Kidney (tissue), 13 donors: ENCODE measurements at regions not wholly inside any gene's neighbourhood (a gene's known extent, or its start where the extent isn't known, plus 50 kb on each side); places are given as distances from the start of the nearest gene placed in this dataset.

Experiments used
- DNase-seq, 5 donors: peaks; one replicate each; pipeline ENCODE4 v3.0.0-alpha.2; 2013 to 2020
- FAIRE-seq: peaks from 2 replicates; lab custom pipeline; 2012; peaks lifted over from hg19 to GRCh38; lab: Jason Lieb, UNC
- H3K27ac ChIP-seq, 2 donors: one replicate each; pipeline ENCODE4 v1.7.0; 2013; ENCODE audit warnings: low read depth in 2 of 2, low read length in 2 of 2, inconsistent platforms in 1 of 2
- H3K27me3 ChIP-seq: one replicate; pipeline ENCODE4 v1.7.1; 2013; ENCODE audit warnings: low read length, inconsistent platforms; ENCODE audit not compliant: control insufficient read depth, insufficient read depth
- H3K36me3 ChIP-seq, 3 donors: one replicate each; pipeline versions ENCODE4 v1.7.0 to v1.7.1; 2013; ENCODE audit warnings: low read length in 3 of 3, control low read depth in 1 of 3, inconsistent platforms in 1 of 3; ENCODE audit not compliant: insufficient read depth in 3 of 3, control insufficient read depth in 2 of 3
- H3K4me1 ChIP-seq, 3 donors: one replicate each; pipeline versions ENCODE4 v1.7.0 to v1.7.1; 2013; ENCODE audit warnings: low read length in 3 of 3, inconsistent platforms in 1 of 3, low read depth in 1 of 3; ENCODE audit not compliant: control insufficient read depth in 2 of 3, insufficient read depth in 2 of 3
- H3K4me3 ChIP-seq, 3 donors: one replicate each; pipeline versions ENCODE4 v1.7.0 to v1.8.1; 2013; ENCODE audit warnings: low read length in 3 of 3, control low read depth in 1 of 3, inconsistent platforms in 1 of 3
- H3K9ac ChIP-seq, 3 donors: one replicate each; pipeline versions ENCODE4 v1.7.0 to v1.7.1; 2013; ENCODE audit warnings: low read length in 3 of 3, control low read depth in 1 of 3, inconsistent platforms in 1 of 3
- H3K9me3 ChIP-seq, 3 donors: one replicate each; pipeline versions ENCODE4 v1.7.0 to v1.7.1; 2013; ENCODE audit warnings: low read length in 3 of 3, control low read depth in 1 of 3, inconsistent platforms in 1 of 3; ENCODE audit not compliant: control insufficient read depth in 2 of 3, insufficient read depth in 1 of 3
- intact Hi-C: fragments of 100-400 bp; cut with DNase I; formaldehyde crosslinking; loops from one replicate; pipeline ENCODE4 v1.11.1; 2022
- TF ChIP-seq, protein P1 (sequence below): IDR thresholded peaks from 3 replicates; pipeline ENCODE4 v1.5.1; 2012; ENCODE audit warnings: mild to moderate bottlenecking, moderate library complexity, borderline replicate concordance; ENCODE audit not compliant: insufficient read depth; ENCODE audit errors: extremely low read depth
- donor health status: control.
- donor health status: control.
- donor health status: control.
- donor health status: control.
- donor health status: control.
- donor health status: DM: yes; HTN: yes; CAD: no.
- donor health status: Normal renal cell carcinoma (clear cell type).

- Histone ChIP-seq H3K4me1 (no peaks in the 10 kb centered on the region), H3K36me3 (peaks cover 2 to 25% (median 11%) of the 10 kb centered on the region in 3 donors), H3K9me3 (no peaks in the 10 kb centered on the region), H3K27me3 (no peaks in the 10 kb centered on the region), H3K27ac (no peak overlapping the region), H3K9ac (no peak overlapping the region), H3K4me3 (no peak overlapping the region)
- TF ChIP-seq, protein P1, sequence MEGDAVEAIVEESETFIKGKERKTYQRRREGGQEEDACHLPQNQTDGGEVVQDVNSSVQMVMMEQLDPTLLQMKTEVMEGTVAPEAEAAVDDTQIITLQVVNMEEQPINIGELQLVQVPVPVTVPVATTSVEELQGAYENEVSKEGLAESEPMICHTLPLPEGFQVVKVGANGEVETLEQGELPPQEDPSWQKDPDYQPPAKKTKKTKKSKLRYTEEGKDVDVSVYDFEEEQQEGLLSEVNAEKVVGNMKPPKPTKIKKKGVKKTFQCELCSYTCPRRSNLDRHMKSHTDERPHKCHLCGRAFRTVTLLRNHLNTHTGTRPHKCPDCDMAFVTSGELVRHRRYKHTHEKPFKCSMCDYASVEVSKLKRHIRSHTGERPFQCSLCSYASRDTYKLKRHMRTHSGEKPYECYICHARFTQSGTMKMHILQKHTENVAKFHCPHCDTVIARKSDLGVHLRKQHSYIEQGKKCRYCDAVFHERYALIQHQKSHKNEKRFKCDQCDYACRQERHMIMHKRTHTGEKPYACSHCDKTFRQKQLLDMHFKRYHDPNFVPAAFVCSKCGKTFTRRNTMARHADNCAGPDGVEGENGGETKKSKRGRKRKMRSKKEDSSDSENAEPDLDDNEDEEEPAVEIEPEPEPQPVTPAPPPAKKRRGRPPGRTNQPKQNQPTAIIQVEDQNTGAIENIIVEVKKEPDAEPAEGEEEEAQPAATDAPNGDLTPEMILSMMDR, result no peak
- no peak for DNase-seq
- no peak for FAIRE-seq
- intact Hi-C loops, result no loop called here
Measured at GRCh38 chr4:122243785-122244184, 91.7 kb downstream of the BLTP1 start.

- no peak overlapping the region for H3K4me3 ChIP-seq
- DNase-seq, result no peak
- no peak overlapping the region for H3K27ac ChIP-seq
- TF ChIP-seq, protein P1, result no peak
- H3K36me3 ChIP-seq, result peaks cover 2 to 22% (median 14%) of the 10 kb centered on the region in 3 donors
- no peak for FAIRE-seq
- H3K4me1 ChIP-seq, result no peaks in the 10 kb centered on the region
- no peaks in the 10 kb centered on the region for H3K9me3 ChIP-seq
- no peak overlapping the region for H3K9ac ChIP-seq
- no peaks in the 10 kb centered on the region for H3K27me3 ChIP-seq
- intact Hi-C loops, result no loop called here
Measured at GRCh38 chr4:122244764-122245163, 92.6 kb downstream of the BLTP1 start.

GRCh38 chr4:122246551-122246950 is 94.4 kb downstream of the BLTP1 start:
- intact Hi-C loops, result no loop called here
- no peaks in the 10 kb centered on the region for H3K27me3 ChIP-seq
- H3K9me3 ChIP-seq, result no peaks in the 10 kb centered on the region
- TF ChIP-seq, protein P1, result no peak
- H3K36me3 ChIP-seq, result peaks cover 2 to 28% (median 17%) of the 10 kb centered on the region in 3 donors
- no peak overlapping the region for H3K27ac ChIP-seq
- no peak overlapping the region for H3K9ac ChIP-seq
- DNase-seq (no peak), FAIRE-seq (no peak)
- no peaks in the 10 kb centered on the region for H3K4me1 ChIP-seq
- no peak overlapping the region for H3K4me3 ChIP-seq

DNA sequence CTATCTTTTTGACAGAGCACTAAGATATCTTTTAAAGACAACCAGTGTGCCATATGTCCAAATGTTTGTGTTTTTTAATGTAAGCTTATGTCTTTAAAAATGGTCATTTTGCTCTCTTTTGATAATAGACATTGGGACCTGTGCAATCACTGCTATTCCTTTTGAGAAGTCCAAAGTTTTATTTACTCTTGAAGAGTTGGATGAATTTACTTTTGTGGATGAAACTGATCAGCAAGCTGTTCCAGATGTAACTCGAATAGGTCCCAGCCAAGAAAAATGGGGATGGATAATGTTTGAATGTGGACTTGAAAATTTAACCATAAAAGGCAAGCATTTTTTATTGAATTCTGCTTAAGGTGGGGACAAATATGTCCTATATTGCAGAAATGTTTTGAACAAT is 97.2 kb downstream of the BLTP1 start:
- Histone ChIP-seq H3K36me3 (peaks cover 5 to 43% (median 26%) of the 10 kb centered on the region in 3 donors), H3K9ac (no peak overlapping the region), H3K4me3 (no peak overlapping the region), H3K27ac (no peak overlapping the region), H3K4me1 (no peaks in the 10 kb centered on the region), H3K9me3 (no peaks in the 10 kb centered on the region), H3K27me3 (no peaks in the 10 kb centered on the region)
- intact Hi-C loops, result no loop called here
- DNase-seq (no peak), FAIRE-seq (no peak)
- TF ChIP-seq, protein P1, result no peak
